ENCODE measurements at regions not wholly inside any gene's neighbourhood (a gene's known extent, or its start where the extent isn't known, plus 50 kb on each side); places are given as distances from the start of the nearest gene placed in this dataset.

- no peak for TF ChIP-seq ZFP3 (CRISPR knock-in tag; IDR thresholded peaks at IDR 0.05)
- no peak for TF ChIP-seq BACH2 (CRISPR knock-in tag; IDR thresholded peaks at IDR 0.05; ENCODE audit: borderline replicate concordance)
- no peak for TF ChIP-seq CSDC2 (CRISPR knock-in tag; IDR thresholded peaks at IDR 0.05)
- TF ChIP-seq TOX (CRISPR knock-in tag; IDR thresholded peaks at IDR 0.05; ENCODE audit: borderline replicate concordance): no peak
- no peak for TF ChIP-seq RARB (CRISPR knock-in tag; IDR thresholded peaks at IDR 0.05)
- TF ChIP-seq ZNF565 (CRISPR knock-in tag; conservative IDR thresholded peaks at IDR 0.05; ENCODE audit: low read depth): no peak
- TF ChIP-seq ESRRG (CRISPR knock-in tag; IDR thresholded peaks at IDR 0.05): no peak
- TF ChIP-seq ARNTL (CRISPR knock-in tag; IDR thresholded peaks at IDR 0.05; ENCODE audit: borderline replicate concordance, low read depth): no peak
Observed at GRCh38 chr6:150710236-150710635, 110.6 kb downstream of the PLEKHG1 start.

All from SK-N-SH treated with all-trans-retinoic acid at 6 μM for 48 hours (cell line).